H54 (cell line): ENCODE measurements at regions not wholly inside any gene's neighbourhood (a gene's known extent, or its start where the extent isn't known, plus 50 kb on each side); places are given as distances from the start of the nearest gene placed in this dataset.
"Not testable (repeated sequence)": the region's sequence is repeated elsewhere in the genome, so short reads cannot be mapped to it uniquely, and the experiment has no call there.

ENCODE experiments used
- DNase-seq: peaks from one replicate; pipeline ENCODE4 v3.0.0; 2011; ENCODE audit warnings: low spot score, mixed read lengths; ENCODE audit not compliant: insufficient read length
- FAIRE-seq: peaks from 3 replicates; lab custom pipeline; 2011; peaks lifted over from hg19 to GRCh38; lab: Jason Lieb, UNC
- POLR2A ChIP-seq: IDR thresholded peaks from 2 replicates; pipeline ENCODE4 v1.6.1; 2011; ENCODE audit warnings: low read depth, mild to moderate bottlenecking, low read length

- FAIRE-seq (peak; percentile 27), DNase-seq (no peak)
- no peak for TF ChIP-seq POLR2A
These were observed 190.3 kb upstream of the AHR start for GRCh38 chr7:17108049-17108584.

- peak; percentile 91 for FAIRE-seq
These were observed 189.4 kb upstream of the AHR start for GRCh38 chr7:17109020-17109419.

GRCh38 chr7:17113770-17114169 is 184.7 kb upstream of the AHR start:
- FAIRE-seq, DNase-seq: not testable (repeated sequence)

More at GRCh38 chr7:17109020-17109419, 189.4 kb upstream of the AHR start:
- DNase-seq: no peak
- TF ChIP-seq POLR2A: no peak

- DNase-seq (no peak), FAIRE-seq (no peak)
- TF ChIP-seq POLR2A: no peak
These were observed 180.0 kb upstream of the AHR start for GRCh38 chr7:17118412-17118811.

- FAIRE-seq: no peak
- no peak for DNase-seq
- TF ChIP-seq POLR2A: no peak
These were observed 177.7 kb upstream of the AHR start for GRCh38 chr7:17120756-17121155.

- DNase-seq (no peak), FAIRE-seq (no peak)
- TF ChIP-seq POLR2A: no peak
These were observed 176.8 kb upstream of the AHR start for GRCh38 chr7:17121671-17122070.

GRCh38 chr7:17123020-17123419 is 175.4 kb upstream of the AHR start:
- no peak for TF ChIP-seq POLR2A
- FAIRE-seq (no peak), DNase-seq (no peak)

- no peak for TF ChIP-seq POLR2A
- FAIRE-seq: no peak
- no peak for DNase-seq
These were observed 171.8 kb upstream of the AHR start for GRCh38 chr7:17126413-17127268.

GRCh38 chr7:17129218-17129617 is 169.2 kb upstream of the AHR start:
- FAIRE-seq (no peak), DNase-seq (no peak)

GRCh38 chr7:17130281-17131059 is 168.0 kb upstream of the AHR start:
- TF ChIP-seq POLR2A: no peak
- no peak for FAIRE-seq
- DNase-seq: no peak

More at GRCh38 chr7:17129218-17129617, 169.2 kb upstream of the AHR start:
- no peak for TF ChIP-seq POLR2A

- TF ChIP-seq POLR2A: no peak
- FAIRE-seq (no peak), DNase-seq (no peak)
These were observed 167.4 kb upstream of the AHR start for GRCh38 chr7:17131060-17131345.

- no peak for FAIRE-seq
These were observed 166.3 kb upstream of the AHR start for GRCh38 chr7:17131983-17132655.

GRCh38 chr7:17132726-17133125 is 165.7 kb upstream of the AHR start:
- FAIRE-seq (no peak), DNase-seq (no peak)
- TF ChIP-seq POLR2A: no peak

More at GRCh38 chr7:17131983-17132655, 166.3 kb upstream of the AHR start:
- no peak for DNase-seq
- no peak for TF ChIP-seq POLR2A

GRCh38 chr7:17133977-17134376 is 164.5 kb upstream of the AHR start:
- TF ChIP-seq POLR2A: no peak
- DNase-seq (no peak), FAIRE-seq (no peak)
